GM12874 (cell line): ENCODE measurements at regions not wholly inside any gene's neighbourhood (a gene's known extent, or its start where the extent isn't known, plus 50 kb on each side); places are given as distances from the start of the nearest gene placed in this dataset.

Experiments
- TF ChIP-seq, protein P1 (sequence below): IDR thresholded peaks from 2 replicates; pipeline ENCODE4 v1.5.1; 2011; ENCODE audit warnings: low read depth, mild to moderate bottlenecking, control low read depth, low read length, moderate library complexity; ENCODE audit not compliant: insufficient read depth

DNA sequence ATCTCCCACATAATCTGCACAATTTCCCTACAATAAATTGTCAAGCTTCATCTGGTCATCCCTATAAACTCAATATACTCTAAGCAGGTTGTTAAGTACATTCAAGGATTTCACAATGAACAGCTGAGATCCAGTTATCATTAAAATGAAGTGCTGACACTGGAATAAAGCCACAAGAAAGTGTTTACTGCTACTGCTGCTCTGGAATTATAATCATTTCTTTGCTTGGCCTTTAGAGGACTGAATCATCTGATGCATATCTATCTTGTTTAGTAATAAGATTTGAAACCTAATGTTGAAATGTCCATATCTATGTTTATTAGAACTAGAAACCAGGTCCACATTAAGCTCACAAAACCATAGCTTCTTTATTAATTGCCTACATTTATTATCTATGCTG is 338.6 kb upstream of the ZFP42 start:
- TF ChIP-seq, protein P1, sequence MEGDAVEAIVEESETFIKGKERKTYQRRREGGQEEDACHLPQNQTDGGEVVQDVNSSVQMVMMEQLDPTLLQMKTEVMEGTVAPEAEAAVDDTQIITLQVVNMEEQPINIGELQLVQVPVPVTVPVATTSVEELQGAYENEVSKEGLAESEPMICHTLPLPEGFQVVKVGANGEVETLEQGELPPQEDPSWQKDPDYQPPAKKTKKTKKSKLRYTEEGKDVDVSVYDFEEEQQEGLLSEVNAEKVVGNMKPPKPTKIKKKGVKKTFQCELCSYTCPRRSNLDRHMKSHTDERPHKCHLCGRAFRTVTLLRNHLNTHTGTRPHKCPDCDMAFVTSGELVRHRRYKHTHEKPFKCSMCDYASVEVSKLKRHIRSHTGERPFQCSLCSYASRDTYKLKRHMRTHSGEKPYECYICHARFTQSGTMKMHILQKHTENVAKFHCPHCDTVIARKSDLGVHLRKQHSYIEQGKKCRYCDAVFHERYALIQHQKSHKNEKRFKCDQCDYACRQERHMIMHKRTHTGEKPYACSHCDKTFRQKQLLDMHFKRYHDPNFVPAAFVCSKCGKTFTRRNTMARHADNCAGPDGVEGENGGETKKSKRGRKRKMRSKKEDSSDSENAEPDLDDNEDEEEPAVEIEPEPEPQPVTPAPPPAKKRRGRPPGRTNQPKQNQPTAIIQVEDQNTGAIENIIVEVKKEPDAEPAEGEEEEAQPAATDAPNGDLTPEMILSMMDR = no peak

DNA sequence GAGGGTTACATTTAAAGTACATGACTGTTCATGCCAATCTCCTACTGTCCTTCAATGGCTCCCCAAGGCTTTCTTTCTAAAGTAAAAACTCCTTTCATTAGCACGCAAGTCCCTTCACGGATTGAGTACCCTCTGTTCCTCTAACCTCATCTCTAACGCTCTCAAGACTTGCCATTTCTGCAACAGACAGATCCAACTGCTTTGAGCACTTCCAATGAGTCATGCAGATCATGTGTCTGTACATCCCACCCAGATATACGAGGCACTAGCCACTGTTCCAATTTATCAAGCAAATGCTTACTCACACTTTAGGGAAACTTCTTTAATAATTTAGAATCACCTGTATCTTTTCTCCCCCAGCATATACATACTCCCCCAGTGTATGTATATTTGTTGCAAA is 332.5 kb upstream of the ZFP42 start:
- TF ChIP-seq, protein P1 = no peak

DNA sequence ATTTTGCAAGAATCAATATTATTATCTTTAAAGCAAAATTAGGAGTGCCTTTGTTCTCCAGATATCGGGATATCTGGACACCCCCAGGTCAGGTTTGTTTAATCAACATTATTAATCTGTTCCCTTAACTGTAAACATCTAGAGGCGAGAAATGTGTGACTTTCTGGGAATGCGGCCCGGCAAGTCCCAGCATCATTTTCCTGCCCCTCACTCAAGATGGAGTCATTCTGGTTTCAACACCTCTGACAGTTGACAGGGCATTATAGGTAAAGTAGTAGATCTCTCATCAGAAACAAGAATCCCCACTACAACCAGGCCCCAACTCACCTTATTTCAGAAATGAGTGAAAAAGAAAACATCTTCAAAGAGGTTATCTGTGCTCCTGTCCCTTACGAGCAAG is 331.6 kb upstream of the ZFP42 start:
- TF ChIP-seq, protein P1 = no peak

DNA sequence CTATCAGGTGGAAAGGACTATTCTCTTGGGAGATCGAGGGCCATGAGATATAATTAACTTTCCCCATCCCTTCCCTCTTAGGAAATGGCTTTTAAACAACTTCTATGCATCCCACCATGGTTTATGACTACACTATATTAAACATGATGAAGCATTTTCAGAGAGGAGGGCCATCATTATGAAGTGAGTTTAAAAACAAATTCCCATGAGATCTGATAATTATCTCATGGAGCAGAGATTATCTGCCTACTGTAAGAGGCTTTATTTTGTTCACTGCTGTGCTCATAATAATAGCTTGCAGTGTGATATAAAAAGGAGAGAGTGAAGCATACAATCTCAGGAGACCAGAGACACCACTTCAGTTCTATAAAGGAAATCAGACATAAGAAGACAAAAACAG is 330.5 kb upstream of the ZFP42 start:
- TF ChIP-seq, protein P1 = no peak

DNA sequence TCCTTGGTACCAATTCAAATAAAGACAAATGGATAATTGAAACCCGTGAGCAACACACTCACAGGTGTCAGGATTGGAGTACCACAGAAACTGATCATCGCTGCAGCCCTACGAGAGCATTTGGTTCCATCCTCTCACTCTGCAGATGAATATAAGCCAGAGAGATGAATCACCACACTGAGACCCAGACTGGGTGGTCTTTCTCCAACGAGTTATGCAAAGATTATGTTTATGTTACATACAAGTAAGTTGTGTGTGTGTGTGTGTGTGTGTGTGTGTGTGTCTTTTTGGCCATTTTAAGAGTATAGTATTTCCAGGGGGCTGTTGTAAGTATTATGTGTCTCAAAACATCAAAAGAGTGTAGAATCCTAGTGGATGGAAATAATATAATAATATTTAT is 329.5 kb upstream of the ZFP42 start:
- TF ChIP-seq, protein P1 = no peak

DNA sequence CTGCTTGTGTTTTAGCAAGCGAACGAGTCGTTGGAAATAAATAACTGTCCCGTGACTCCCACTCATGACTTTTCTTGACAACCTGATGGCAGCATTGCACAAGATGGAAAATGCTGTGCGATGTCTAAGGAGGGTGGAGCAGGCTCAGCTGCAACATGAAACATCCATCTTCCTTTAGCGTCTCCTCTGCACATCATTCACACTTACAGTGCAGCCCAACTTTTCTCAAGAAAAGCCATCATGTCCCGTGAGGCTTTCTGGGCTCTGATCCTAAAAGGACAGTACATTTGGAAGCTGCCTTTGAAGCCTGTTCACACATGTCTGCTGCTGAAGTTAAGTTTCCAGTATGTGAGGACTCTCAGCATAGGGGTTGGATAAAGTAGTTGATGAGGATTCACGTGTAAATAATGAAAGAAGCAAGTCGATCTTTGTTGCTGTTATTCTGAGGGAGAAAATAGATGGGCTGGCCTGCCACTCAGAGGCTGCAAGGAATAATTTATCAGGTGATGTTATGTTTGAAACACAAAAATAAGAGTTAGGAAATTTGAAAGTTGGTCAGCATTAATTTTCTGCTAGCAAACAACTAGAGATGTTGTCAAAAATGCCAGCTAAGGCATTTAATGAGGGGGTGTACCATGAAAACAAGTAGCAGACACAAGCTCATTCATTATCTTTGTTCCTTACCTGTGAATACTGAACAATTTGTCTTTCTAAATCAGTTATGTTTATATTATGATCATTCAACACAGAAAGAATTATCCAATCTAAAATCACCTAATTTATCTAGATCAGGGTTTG is 328.7 kb upstream of the ZFP42 start:
- TF ChIP-seq, protein P1 = no peak

DNA sequence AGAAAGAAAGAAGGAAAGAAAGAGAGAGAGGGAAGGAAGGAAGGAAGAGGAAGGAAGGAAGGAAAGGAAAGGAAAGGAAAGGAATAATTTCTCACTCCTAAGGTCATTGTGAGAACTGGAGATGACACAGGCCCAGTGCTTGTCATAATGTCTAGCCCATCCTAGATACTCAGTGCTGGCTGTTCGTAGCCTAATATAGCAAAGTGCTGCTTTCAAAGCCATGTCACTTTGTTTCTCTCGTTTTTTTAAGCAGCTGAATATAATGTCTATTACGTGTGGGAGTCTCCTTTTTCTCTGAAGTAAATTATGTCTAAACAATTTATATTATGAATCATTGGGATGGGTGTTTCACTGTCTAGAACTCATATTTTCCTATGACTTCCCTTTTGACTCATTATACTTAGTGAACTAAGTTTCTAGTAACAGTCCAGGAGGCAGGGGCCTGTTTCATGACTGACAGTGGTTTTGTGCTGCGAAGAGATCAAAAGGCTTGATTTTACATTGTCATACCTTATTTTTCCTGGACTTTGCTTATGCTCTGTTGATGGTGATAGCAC is 327.0 kb upstream of the ZFP42 start:
- TF ChIP-seq, protein P1 = no peak
